ENCODE measurements at regions not wholly inside any gene's neighbourhood (a gene's known extent, or its start where the extent isn't known, plus 50 kb on each side); places are given as distances from the start of the nearest gene placed in this dataset.
A peak's percentile ranks its signal among the peaks of the same experiment; 100 is the strongest.

DNA sequence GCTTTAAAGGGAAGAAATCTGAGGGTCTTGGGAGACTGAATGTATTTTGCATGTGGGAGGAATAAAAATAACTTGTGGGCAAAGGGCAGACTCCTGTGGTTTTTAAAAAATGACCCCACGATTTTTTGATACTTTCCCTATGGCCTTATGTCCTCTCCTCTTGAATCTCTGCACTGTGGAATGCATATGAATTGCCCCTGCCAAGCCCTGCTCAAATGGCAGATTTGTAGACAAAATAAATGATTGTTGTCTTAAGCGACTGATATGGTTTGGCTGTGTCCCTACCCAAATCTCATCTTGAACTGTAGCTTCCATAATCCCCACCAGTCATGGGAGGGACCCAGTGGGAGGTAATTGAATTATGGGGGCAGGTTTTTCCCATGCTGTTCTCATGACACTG lies 223.8 kb downstream of the DACT1 start:
- no peak for DNase-seq

DNA sequence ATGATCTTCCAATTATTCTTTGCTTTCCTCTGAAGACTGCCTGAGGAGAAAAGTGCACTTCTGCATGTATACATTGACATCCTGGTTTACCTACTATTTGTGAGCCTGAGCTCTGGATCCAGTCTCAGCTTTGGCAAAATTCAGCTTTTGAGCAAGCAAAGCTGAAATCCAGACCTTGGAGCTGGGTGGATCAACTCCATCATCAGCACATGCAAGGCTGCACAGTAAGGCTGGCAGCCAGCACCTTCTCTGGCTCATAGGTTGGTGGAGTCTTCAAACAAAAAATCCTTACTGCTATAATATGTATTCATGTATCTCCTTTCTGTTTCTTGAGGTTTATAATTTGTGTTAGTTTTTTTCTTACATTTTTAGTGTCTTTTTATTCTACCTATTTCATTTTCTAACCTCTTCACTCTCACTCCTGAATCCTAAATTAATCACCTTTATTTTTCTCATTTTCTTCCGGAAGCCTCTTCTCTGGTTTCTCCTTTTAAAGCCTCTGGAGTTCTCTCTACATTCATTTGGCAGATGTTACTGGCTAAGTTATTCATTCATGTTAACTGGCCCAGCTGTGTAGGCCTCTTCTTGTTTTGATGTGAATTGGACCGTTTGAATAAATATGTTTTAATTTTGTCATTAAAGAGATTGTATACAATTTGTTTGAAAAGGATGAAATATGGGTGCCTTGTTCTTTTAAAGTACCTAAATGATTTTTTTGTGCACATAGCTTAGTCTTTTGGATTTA lies 224.8 kb downstream of the DACT1 start:
- DNase-seq, result no peak

DNA sequence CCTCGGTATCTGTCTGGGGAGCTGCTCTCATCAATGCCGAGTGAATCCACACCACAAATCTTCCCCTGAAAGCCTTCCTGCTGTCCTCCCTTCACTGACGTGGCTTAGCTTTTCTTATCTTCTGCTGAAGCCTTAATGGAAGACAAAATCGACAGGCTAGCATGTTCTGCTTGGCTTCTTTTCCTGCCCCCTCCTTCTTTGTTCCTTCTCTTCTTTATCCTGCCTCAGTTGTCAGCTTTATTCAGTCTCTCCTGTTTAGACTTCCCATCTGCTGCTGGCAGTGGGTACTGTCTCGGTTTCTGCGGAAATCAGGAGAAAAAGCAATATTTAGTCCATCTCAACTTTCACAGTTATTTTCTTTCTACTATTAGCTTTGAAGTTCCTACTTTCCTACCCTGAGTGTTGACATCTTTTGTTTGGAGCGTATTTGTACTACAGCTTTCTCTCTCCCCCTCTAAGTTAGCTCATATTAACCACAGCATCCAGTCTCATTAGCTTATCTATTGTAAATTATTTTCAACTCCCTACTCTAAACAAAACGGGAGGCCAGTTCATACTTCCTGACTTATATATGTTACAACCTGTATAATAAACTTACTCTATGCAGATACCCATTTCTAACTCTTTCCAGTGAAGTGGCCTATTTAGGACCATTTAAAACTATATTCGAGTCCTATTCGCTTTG lies 226.0 kb downstream of the DACT1 start:
- no peak for DNase-seq

GRCh38 chr14:58864751-58865513 lies 227.2 kb downstream of the DACT1 start:
- no peak for DNase-seq

DNA sequence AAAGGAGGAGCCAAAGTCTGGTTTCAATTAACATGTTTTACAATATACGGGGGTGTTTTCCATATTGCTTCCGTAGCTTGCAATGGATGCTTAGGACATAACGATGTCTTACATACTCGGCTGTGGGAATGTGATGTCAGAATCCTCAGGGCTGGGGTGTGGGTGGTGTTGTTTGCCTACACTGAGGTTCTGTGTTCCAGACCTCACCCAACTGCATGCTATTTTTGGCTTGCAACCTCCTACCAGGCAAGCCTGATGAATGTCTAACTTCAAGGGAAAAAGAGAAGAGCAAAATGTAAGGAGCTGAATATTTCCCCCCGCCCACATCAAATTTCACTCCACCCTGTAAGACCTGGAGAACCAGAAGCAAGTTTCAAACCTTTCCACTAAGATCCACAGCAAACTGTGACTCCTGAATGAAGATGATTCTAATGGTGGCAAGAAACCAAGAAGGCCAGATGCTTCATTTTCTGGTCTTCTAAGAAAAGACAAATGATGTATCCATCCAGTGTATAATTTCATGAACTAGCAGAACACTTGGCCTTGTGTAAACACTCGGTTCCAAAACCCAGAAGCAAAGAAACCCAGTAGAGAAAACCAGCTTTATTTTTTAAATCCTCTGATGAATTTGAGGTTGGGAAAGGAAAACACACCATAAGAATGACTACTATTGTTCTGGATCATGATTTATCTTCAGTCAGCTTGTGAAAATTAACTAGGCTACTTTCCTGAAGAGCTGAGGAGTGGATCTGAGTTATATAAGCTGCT lies 227.9 kb downstream of the DACT1 start:
- no peak for DNase-seq

DNA sequence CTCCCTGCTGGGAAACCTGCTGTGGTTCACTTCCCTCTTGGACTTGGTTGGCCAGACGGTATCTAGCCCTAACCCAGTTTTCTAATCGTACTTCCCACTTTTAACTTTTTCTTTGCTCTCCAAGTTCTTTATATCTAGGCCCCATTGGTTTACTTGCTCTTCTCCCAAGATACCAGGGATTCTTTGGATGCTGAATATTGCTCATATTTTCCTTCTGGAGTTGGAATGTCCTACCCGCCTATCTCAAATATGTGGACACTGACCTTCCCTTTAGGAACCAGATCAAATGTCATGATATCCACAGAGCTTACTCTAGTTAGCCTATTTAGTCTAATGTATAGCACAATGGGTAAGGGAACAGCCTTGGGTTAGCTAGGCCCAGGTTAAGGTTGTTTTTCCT lies 228.6 kb downstream of the DACT1 start:
- no peak for DNase-seq

GRCh38 chr14:58870961-58871360 lies 233.2 kb downstream of the DACT1 start:
- no peak for DNase-seq

DNA sequence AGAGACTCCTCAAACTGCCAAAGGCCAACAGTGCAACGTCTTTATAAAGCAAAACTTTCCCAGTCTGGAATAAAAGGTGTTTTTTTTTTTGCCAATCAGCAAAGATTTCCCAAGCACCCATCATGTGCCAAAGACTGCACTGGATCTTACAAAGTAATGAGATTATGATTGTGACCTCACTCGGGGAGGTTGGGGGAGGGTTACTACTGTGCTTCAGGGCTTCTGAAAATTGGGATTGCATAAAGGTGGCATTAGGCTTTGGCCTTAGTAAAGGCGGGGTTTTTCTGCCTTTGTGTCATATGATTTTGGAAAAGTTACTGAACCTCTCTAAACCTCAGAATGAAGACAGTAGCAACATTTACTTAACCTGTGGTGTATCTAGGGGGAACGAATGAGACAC lies 233.8 kb downstream of the DACT1 start:
- DNase-seq, result no peak

- no peak for DNase-seq
Observed at GRCh38 chr14:58872061-58872460, 234.3 kb downstream of the DACT1 start.

DNA sequence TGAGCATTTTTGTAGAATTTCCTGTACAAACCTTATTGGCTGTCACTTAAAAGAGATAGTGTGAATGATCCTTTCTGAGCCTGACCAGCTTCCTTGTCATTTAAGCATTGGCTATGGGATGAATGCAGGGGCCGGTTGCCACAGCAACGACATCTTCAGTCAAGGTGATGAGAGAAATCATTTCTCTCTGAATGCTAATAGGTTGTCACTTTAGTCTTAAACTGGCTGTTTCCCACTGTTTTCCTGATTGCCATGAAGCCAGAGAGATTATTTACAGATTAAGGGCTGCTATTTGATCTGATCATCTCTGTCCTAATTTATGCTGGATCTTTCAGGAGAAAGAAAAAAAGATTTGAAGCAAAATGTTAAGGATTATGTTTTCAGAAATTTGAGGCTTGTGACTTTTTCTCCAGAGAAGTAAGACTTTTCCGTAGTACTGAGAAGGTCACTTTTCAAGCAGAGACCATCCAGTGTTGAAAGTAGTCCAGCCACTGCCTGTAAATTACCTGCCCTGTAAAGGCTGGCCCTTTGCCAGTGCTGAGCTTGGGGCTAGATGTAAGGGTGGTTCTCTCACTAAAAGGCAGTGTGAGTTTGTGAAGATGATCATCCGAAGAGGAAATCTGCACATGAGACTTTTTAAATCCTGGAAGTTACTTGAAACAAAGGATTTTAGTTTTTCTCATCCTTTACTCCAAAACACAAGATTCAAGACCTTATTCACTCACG lies 235.6 kb downstream of the DACT1 start:
- no peak for DNase-seq

DNA sequence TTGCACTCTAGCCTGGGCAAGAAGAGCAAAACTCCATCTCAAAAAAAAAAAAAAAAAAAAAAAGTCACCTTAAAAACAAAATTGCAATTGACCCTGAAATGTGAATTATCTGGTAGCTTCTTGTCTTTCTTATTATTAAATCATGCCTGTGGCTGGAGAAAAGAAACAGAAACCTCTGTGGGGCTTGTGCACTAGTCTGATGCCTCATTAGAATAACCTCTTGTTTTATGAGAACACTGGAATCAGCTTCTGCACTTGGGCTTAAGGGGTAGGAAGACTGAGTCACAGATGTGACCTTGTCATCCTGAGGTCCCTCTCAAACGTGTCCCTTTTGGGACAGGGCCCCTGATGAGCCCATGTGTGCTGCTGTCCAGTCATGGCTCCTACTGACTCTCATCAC lies 237.9 kb downstream of the DACT1 start:
- DNase-seq, result no peak

DNA sequence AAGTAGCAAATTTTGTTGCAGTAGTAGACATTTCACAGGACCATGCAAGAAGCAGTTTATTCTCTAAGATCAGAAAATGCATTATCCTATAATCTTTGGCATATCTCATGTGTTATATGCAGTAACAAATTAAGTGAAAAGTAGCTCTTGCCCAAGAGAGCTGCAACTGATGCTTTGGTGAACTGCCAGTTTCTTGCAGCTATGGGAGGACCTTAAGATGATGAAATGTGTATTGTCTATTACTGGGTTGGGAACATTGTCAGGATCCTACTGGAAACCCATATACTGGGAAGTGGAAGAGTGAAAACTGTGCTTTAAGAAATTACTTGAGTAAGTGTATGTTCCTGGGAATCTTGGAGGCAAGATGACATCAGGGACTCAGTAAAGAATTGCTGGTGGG lies 238.8 kb downstream of the DACT1 start:
- no peak for DNase-seq

GRCh38 chr14:58878439-58879139 lies 240.8 kb downstream of the DACT1 start:
- no peak for DNase-seq

DNA sequence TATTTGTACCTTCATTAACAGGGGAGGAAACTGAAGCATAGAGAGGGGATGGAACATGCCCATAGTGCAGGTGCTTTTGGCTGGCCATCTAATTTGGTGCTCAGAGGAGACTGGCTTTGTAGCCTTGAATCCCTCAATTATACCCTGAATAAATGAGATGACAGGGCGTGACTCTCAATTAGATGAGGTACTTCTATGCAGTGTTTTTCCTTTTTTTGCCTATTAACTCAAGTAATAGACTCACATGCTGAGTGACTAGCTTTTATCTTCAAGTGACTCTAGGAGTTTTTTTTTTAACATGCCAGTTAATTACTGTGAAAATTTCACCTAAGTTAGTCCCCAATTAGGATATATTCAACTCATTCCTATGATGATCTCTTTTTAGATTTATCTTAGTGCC lies 243.7 kb downstream of the DACT1 start:
- DNase-seq, result no peak

DNA sequence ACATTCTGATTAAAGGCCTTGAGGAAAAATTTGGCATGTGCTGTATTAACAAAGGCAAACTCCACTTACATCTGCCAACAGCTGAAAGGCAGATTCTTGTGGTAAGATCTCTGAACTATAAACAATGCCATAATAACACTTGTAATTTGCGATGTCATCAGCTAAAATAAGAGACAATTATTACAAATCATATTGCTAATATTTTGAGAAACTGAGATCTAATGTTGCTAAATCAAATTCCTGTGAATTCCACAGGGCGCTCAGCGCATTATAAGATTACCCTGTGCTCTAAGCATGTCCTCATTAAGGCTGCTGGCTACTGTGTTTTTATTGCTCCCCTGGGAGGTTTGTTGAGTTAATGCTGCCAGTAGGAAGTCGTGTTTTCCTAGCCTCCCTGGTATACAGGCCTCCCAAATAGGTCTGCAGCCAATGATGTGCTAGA lies 244.8 kb downstream of the DACT1 start:
- DNase-seq, result no peak

- peak in 1 of 2 experiments; percentile 7 for DNase-seq
Observed at GRCh38 chr14:58884442-58884841, 246.7 kb downstream of the DACT1 start.

GRCh38 chr14:58887931-58888330 lies 250.2 kb downstream of the DACT1 start:
- no peak for DNase-seq

DNA sequence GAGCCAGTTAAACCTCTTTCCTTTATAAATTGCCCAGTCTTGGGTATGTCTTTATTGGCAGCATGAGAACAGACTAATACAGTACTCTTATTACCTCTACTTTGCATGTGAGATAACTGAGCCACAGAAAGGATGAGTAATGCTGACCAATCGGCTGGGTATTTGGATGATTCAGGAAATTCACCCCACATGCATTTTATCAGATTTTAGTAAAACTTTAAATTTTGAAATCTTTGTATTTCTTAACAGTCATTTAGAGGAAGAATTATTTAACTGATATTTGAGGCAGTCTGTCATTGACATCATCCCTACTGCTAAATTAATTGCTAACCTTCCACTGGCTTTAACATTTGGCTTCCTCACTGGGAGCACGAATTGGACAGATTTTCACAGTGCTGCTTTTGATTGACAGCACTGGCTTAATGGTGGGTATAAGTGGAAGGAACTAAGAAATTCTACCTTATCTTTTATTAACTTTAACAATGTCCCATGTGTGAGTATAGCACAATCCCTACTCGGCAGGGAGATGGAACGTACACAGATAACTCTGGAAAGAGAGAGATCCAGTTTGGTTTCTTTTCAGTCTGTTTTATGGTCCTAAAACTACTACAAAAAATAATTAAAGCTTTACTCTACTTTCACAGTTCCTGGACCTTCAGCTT lies 261.0 kb downstream of the DACT1 start:
- peak in 1 of 2 experiments; percentile 46 for DNase-seq

DNA sequence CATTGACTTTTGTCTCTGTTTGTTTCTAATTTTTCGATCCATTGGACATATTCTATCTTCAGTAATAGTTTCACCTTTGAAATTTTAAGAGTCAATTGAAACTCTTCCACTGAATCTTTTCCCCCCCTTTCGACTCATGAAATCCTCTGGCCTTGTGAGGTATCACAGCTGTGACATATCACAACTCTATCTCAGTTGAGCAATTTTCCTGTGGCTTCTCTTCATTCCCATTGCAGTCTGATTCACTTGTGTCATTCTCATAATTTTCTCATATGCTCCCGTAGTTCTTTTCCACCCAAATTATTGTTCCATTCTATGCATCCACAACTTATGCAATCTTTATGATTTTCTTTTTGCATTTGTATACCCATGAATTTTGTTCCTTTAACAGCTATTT lies 261.6 kb downstream of the DACT1 start:
- DNase-seq, result peak in 1 of 2 experiments; percentile 9

DNA sequence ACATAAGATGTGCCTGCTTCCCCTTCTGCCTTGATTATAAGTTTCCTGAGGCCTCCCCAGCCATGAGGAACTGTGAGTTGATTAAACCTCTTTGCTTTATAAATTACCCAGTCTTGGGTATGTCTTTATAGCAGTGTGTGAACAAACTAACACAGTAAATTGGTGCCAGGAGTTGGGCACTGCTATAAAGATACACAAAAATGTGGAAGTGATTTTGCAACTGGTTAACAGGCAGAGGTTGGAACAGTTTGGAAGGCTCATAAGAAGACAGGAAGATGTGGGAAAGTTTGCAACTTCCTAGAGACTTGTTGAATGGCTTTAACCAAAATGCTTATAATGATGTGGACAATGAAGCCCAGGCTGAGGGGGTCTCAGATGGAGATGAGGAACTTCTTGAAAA lies 264.1 kb downstream of the DACT1 start:
- DNase-seq, result no peak

DNA sequence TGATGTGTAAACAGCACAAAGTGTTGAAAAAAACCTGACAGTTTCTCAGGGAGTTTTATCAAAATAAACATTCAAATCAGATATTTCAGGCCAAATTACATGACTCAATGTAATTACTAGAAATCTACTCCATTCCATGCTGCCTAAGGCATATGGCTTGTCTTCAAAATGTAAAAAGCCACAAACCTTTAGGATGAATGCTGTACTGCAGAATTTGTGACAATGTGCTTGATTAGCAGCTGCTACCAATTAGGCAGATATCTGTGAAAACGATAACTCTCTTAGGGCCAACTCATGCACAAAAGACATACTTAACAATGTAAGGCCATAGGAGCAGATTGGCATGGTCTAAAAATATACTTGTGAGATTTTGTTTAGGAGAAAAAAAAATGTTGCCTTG lies 267.0 kb downstream of the DACT1 start:
- DNase-seq, result no peak
